Activated naive CD8-positive, alpha-beta T cell (primary cell): ENCODE measurements at regions not wholly inside any gene's neighbourhood (a gene's known extent, or its start where the extent isn't known, plus 50 kb on each side); places are given as distances from the start of the nearest gene placed in this dataset.

Experiments used
- H3K27ac Mint-ChIP-seq: one replicate; pipeline ENCODE4 v1.8.0; 2021; ENCODE audit warnings: mixed read lengths
- H3K27me3 Mint-ChIP-seq: one replicate; pipeline ENCODE4 v1.8.0; 2021; ENCODE audit warnings: mixed read lengths
- H3K36me3 Mint-ChIP-seq: one replicate; pipeline ENCODE4 v1.8.0; 2021; ENCODE audit warnings: mixed read lengths
- H3K4me1 Mint-ChIP-seq: one replicate; pipeline ENCODE4 v1.8.0; 2021; ENCODE audit warnings: low read depth, mixed read lengths
- H3K4me3 Mint-ChIP-seq: one replicate; pipeline ENCODE4 v1.8.0; 2021; ENCODE audit warnings: mild to moderate bottlenecking, mixed read lengths
- H3K9me3 Mint-ChIP-seq: one replicate; pipeline ENCODE4 v1.8.0; 2021; ENCODE audit warnings: low read depth, mixed read lengths

- H3K27ac Mint-ChIP-seq, result no peak overlapping the region
- H3K27me3 Mint-ChIP-seq, result peaks cover 2% of the 10 kb centered on the region
- peaks cover 26% of the 10 kb centered on the region for H3K4me1 Mint-ChIP-seq
- no peaks in the 10 kb centered on the region for H3K9me3 Mint-ChIP-seq
- H3K36me3 Mint-ChIP-seq, result no peaks in the 10 kb centered on the region
- H3K4me3 Mint-ChIP-seq, result no peak overlapping the region
Measured at GRCh38 chr4:184293552-184293951, 75.9 kb upstream of the ENPP6 start.

GRCh38 chr4:184292877-184293276 lies 75.2 kb upstream of the ENPP6 start:
- H3K27ac Mint-ChIP-seq, result no peak overlapping the region
- no peaks in the 10 kb centered on the region for H3K9me3 Mint-ChIP-seq
- no peak overlapping the region for H3K4me3 Mint-ChIP-seq
- peaks cover 33% of the 10 kb centered on the region for H3K4me1 Mint-ChIP-seq
- H3K36me3 Mint-ChIP-seq, result no peaks in the 10 kb centered on the region
- peaks cover 2% of the 10 kb centered on the region for H3K27me3 Mint-ChIP-seq

GRCh38 chr4:184292465-184292867 lies 74.8 kb upstream of the ENPP6 start:
- Mint-ChIP-seq H3K9me3 (no peaks in the 10 kb centered on the region), H3K36me3 (no peaks in the 10 kb centered on the region), H3K4me1 (peaks cover 37% of the 10 kb centered on the region), H3K27me3 (peaks cover 2% of the 10 kb centered on the region), H3K4me3 (no peak overlapping the region), H3K27ac (no peak overlapping the region)

- H3K27me3 Mint-ChIP-seq, result no peaks in the 10 kb centered on the region
- no peaks in the 10 kb centered on the region for H3K9me3 Mint-ChIP-seq
- no peaks in the 10 kb centered on the region for H3K36me3 Mint-ChIP-seq
- peaks cover 41% of the 10 kb centered on the region for H3K4me1 Mint-ChIP-seq
- H3K4me3 Mint-ChIP-seq, result no peak overlapping the region
- H3K27ac Mint-ChIP-seq, result no peak overlapping the region
Measured at GRCh38 chr4:184289179-184289535, 71.5 kb upstream of the ENPP6 start.

GRCh38 chr4:184288451-184289178 lies 70.9 kb upstream of the ENPP6 start:
- peak overlapping the region; percentile 56 for H3K4me3 Mint-ChIP-seq
- H3K36me3 Mint-ChIP-seq, result no peaks in the 10 kb centered on the region
- peak overlapping the region; percentile 75 for H3K27ac Mint-ChIP-seq
- no peaks in the 10 kb centered on the region for H3K9me3 Mint-ChIP-seq
- H3K4me1 Mint-ChIP-seq, result peaks cover 41% of the 10 kb centered on the region
- no peaks in the 10 kb centered on the region for H3K27me3 Mint-ChIP-seq

GRCh38 chr4:184287697-184288255 lies 70.1 kb upstream of the ENPP6 start:
- H3K27ac Mint-ChIP-seq, result peak overlapping the region; percentile 75
- H3K4me1 Mint-ChIP-seq, result peaks cover 48% of the 10 kb centered on the region
- peak overlapping the region; percentile 18 for H3K4me3 Mint-ChIP-seq
- no peaks in the 10 kb centered on the region for H3K9me3 Mint-ChIP-seq
- no peaks in the 10 kb centered on the region for H3K27me3 Mint-ChIP-seq
- no peaks in the 10 kb centered on the region for H3K36me3 Mint-ChIP-seq

GRCh38 chr4:184286358-184286757 lies 68.7 kb upstream of the ENPP6 start:
- H3K4me1 Mint-ChIP-seq, result peaks cover 62% of the 10 kb centered on the region
- H3K36me3 Mint-ChIP-seq, result no peaks in the 10 kb centered on the region
- no peak overlapping the region for H3K27ac Mint-ChIP-seq
- H3K9me3 Mint-ChIP-seq, result no peaks in the 10 kb centered on the region
- no peaks in the 10 kb centered on the region for H3K27me3 Mint-ChIP-seq
- H3K4me3 Mint-ChIP-seq, result no peak overlapping the region

GRCh38 chr4:184284742-184285141 lies 67.1 kb upstream of the ENPP6 start:
- H3K27me3 Mint-ChIP-seq, result no peaks in the 10 kb centered on the region
- H3K4me3 Mint-ChIP-seq, result no peak overlapping the region
- H3K9me3 Mint-ChIP-seq, result no peaks in the 10 kb centered on the region
- no peaks in the 10 kb centered on the region for H3K36me3 Mint-ChIP-seq
- peaks cover 65% of the 10 kb centered on the region for H3K4me1 Mint-ChIP-seq
- no peak overlapping the region for H3K27ac Mint-ChIP-seq

GRCh38 chr4:184284336-184284690 lies 66.6 kb upstream of the ENPP6 start:
- Mint-ChIP-seq H3K27me3 (no peaks in the 10 kb centered on the region), H3K9me3 (no peaks in the 10 kb centered on the region), H3K4me1 (peaks cover 63% of the 10 kb centered on the region), H3K27ac (no peak overlapping the region), H3K4me3 (no peak overlapping the region), H3K36me3 (no peaks in the 10 kb centered on the region)

GRCh38 chr4:184283659-184284335 lies 66.1 kb upstream of the ENPP6 start:
- no peak overlapping the region for H3K27ac Mint-ChIP-seq
- H3K4me3 Mint-ChIP-seq, result no peak overlapping the region
- no peaks in the 10 kb centered on the region for H3K27me3 Mint-ChIP-seq
- H3K36me3 Mint-ChIP-seq, result no peaks in the 10 kb centered on the region
- peaks cover 59% of the 10 kb centered on the region for H3K4me1 Mint-ChIP-seq
- H3K9me3 Mint-ChIP-seq, result no peaks in the 10 kb centered on the region

GRCh38 chr4:184282895-184283654 lies 65.4 kb upstream of the ENPP6 start:
- no peaks in the 10 kb centered on the region for H3K27me3 Mint-ChIP-seq
- peak overlapping the region; percentile 42 for H3K4me3 Mint-ChIP-seq
- H3K4me1 Mint-ChIP-seq, result peaks cover 56% of the 10 kb centered on the region
- H3K9me3 Mint-ChIP-seq, result no peaks in the 10 kb centered on the region
- H3K27ac Mint-ChIP-seq, result peak overlapping the region; percentile 91
- no peaks in the 10 kb centered on the region for H3K36me3 Mint-ChIP-seq

- H3K4me1 Mint-ChIP-seq, result peaks cover 54% of the 10 kb centered on the region
- H3K4me3 Mint-ChIP-seq, result peak overlapping the region; percentile 63
- H3K27ac Mint-ChIP-seq, result peak overlapping the region; percentile 91
Measured at GRCh38 chr4:184282251-184282713, 64.6 kb upstream of the ENPP6 start.

GRCh38 chr4:184281231-184282139 lies 63.8 kb upstream of the ENPP6 start:
- Mint-ChIP-seq H3K27ac (peak overlapping the region; percentile 91), H3K4me1 (peaks cover 54% of the 10 kb centered on the region), H3K27me3 (no peaks in the 10 kb centered on the region), H3K4me3 (peak overlapping the region; percentile 63), H3K36me3 (peaks cover 4% of the 10 kb centered on the region), H3K9me3 (peaks cover 4% of the 10 kb centered on the region)

More at GRCh38 chr4:184282251-184282713, 64.6 kb upstream of the ENPP6 start:
- Mint-ChIP-seq H3K27me3 (no peaks in the 10 kb centered on the region), H3K9me3 (no peaks in the 10 kb centered on the region), H3K36me3 (no peaks in the 10 kb centered on the region)

- peak overlapping the region; percentile 91 for H3K27ac Mint-ChIP-seq
- no peaks in the 10 kb centered on the region for H3K27me3 Mint-ChIP-seq
- no peak overlapping the region for H3K4me3 Mint-ChIP-seq
- H3K9me3 Mint-ChIP-seq, result peaks cover 6% of the 10 kb centered on the region
- peaks cover 7% of the 10 kb centered on the region for H3K36me3 Mint-ChIP-seq
- H3K4me1 Mint-ChIP-seq, result peaks cover 52% of the 10 kb centered on the region
Measured at GRCh38 chr4:184280591-184281071, 63.0 kb upstream of the ENPP6 start.
